GM18505 (cell line): ENCODE measurements at regions not wholly inside any gene's neighbourhood (a gene's known extent, or its start where the extent isn't known, plus 50 kb on each side); places are given as distances from the start of the nearest gene placed in this dataset.

Source experiments
- ATAC-seq: cut with Tn5 transposase; IDR thresholded peaks from one replicate; pipeline ENCODE4 v1.9.1; 2021; ENCODE audit not compliant: unreplicated experiment
- POLR2A ChIP-seq: IDR thresholded peaks from 4 replicates; pipeline ENCODE4 v1.6.1; 2011; ENCODE audit warnings: borderline replicate concordance; ENCODE audit not compliant: insufficient read depth, insufficient read length; ENCODE audit errors: extremely low read depth

DNA sequence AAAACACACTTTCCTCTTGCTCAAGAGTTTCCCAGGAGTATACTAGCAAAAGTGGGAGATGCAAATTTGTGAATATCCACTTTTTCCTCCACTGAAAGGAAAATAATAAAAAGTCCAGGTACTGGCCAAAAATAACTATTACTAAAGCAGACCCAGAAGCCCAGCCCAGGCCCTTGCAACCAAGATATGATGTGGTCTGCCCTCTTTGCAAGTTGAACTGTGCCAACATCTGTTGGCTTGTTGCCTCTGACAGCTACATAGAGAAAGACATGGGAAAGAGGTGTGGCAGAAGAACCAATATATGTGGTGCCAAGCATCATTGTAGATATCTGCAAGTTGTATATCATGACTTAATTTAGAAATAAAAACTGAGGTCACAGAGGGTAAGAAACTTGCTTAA is 78.4 kb upstream of the JAG1 start:
- ATAC-seq = no peak
- no peak for TF ChIP-seq POLR2A

DNA sequence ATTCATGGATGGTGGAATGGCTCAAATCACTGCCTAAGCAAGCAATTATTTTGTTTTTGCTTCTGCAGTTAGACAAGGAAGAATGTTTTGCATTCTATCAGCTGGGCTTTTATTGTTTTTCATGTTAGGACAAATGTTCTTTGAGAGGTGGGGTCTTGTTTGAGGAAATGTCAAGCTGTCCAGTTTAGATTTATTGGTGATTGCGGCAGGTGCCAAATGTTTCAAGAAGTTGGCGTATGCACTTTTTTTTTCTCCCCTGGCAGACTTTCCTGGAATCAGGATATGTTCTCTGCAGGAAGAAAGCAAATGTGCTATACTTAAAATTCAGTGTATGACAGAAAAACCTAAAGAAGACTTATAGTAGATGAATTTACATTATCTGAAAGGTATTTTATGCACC is 81.0 kb upstream of the JAG1 start:
- no peak for TF ChIP-seq POLR2A
- no peak for ATAC-seq

DNA sequence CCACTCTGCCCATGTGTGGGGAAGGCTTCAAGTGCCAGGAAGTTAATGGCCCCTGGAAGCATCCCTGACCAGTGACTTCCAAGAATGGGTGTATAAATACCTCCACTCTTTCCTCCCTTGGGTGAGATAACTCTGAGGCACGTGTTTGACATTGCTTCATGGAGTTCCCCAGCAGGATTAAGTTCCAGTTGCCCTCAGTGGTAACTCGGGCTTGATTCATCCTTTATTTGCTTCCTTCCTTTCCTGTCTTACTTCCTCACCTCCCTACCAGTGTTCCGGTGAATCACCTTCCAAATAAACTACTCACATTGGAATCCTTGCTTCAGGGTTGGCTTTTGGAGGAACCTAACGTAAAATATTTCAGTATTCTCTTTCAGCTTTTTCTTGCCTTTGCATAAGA is 84.6 kb upstream of the JAG1 start:
- no peak for ATAC-seq
- no peak for TF ChIP-seq POLR2A

DNA sequence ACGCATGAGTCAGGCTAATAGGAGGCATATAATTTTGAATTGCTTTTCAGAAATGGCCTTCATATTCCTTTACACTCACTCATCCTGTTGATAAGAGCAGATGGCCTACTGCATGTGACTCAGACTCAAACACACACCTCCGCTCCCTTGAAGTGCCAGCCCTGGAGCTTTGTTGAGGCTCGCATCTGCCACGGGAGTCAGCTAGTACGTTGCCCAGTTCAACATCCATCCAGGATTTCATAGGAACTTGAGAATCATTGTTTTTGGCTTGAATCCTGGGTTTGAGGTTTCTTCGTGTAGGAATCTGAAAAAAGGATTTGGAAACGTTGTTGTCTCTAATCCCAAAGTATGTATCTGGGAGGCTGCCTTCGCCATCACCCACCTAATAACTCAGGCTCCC is 87.4 kb upstream of the JAG1 start:
- ATAC-seq = no peak

DNA sequence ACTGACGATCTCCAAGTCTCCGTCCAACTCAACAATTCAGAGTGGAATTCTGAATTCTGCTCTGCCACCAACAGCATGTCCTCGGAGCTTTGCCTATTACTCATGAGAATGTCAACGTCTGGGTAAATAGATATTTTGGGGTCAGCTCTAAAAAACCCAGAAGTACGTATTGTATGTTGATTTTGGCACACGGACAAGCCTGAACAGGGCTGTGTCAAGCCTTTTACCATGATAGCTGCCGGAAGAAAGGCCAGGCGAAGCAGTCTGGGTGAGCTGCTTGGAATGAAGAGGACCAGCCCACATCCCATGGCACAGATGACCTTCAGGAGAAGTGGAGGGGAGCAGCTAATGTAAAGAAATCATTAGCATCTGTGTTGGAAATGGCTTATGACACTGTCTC is 88.0 kb upstream of the JAG1 start:
- no peak for ATAC-seq
- no peak for TF ChIP-seq POLR2A

More for the DNA sequence above, 87.4 kb upstream of the JAG1 start:
- TF ChIP-seq POLR2A = no peak

DNA sequence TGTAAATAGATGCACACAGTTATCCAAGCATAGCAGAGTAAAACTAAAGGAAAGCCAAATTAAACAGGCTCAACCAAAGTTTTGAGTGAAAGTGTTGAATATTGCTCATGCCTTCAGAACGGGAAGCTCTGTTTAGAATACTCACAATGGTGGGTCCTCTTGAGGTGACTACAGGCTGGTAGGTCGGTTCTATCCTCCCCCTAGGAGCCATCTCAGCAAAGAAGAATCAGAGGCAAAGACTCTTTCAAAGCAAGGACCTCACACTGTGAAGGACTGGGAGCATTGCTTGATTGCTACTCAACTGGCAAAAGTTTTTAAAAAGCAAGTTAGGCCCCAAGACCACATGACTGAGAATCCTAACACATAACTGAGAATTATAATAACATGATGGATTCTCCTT is 88.4 kb upstream of the JAG1 start:
- no peak for TF ChIP-seq POLR2A
- no peak for ATAC-seq

- ATAC-seq = no peak
- TF ChIP-seq POLR2A = no peak
These were observed 89.3 kb upstream of the JAG1 start for GRCh38 chr20:10763112-10763511.

- TF ChIP-seq POLR2A = no peak
- ATAC-seq = no peak
These were observed 95.9 kb upstream of the JAG1 start for GRCh38 chr20:10769700-10770099.

GRCh38 chr20:10770753-10771152 is 97.0 kb upstream of the JAG1 start:
- no peak for ATAC-seq
- no peak for TF ChIP-seq POLR2A

DNA sequence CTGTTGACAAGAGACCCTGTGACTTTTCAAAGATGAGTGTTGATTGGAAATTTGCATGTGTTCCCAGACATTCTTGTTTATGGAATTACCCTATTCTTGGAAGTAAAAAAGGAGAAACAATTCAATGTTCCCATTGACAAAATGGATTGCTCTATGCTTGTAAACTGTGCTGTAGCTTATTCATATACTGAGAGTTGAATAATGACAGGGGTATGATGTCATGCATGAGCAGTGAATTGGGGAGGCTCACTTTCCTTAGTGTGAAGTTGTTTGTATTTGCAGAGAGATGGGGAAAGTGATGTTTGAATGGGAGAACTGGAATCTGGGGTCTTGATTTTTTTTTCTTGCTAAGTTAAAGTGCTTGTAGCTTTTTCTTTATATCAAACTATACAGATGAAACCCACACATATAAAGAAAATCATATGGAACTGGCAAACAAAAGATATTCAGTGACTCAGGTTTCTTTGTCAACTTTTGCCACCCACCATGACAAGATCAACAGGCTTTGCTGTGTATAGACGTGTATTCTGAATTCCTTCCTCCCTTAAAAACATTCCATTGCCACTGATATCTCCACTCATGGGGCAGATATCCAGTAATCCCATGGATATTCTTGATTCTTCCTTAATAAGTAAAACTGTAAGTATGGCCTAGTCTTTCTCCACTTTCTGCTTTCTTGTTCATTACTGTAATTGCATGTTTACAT is 97.8 kb upstream of the JAG1 start:
- no peak for TF ChIP-seq POLR2A

DNA sequence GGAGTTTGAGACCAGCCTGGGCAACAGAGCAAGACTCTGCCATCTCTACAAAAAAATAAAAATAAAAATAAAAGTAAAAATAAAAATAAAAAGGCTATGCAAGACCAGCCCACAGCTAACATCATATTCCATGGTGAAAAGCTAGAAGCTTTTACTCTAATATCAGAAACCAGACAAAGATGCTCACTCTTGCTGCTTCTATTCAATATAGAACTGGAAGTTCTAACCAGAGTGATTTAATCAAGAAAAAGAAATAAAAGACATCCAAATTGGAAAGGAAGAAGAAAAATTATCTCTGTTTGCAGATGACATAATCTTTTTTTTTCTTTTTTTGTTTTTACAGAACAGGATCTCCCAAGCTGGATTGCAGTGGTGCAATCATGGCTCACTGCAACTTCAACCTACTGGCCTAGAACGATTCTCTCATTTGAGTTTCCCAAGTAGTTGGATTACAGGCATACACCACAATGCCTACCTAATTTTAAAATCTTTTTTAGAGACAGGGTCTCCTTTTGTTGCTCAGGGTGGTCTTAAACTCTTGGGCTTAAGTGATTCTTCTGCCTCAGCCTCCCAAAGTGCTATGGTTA is 100.7 kb upstream of the JAG1 start:
- ATAC-seq = no peak
- TF ChIP-seq POLR2A = no peak

More for the DNA sequence above, 97.8 kb upstream of the JAG1 start:
- no peak for ATAC-seq

GRCh38 chr20:10777710-10778109 is 103.9 kb upstream of the JAG1 start:
- no peak for ATAC-seq
- TF ChIP-seq POLR2A = no peak

DNA sequence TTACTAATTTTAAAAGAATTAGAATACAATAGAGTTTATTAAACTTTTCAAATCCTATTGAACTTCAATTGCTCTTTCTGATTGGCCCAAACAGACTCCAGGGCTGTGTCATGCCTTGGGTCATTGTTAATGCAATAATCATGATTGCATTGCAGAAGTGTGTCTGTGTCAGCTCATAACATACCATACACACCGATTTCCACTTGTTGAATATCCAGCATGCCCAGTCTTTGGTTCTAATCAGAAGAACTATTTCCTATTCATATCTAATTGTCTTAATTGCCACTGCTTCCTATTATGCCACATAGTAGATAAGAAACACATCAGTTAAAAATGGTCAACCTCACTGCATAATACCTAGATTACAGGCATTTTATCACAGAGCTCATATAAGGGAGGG is 106.1 kb upstream of the JAG1 start:
- no peak for TF ChIP-seq POLR2A

GRCh38 chr20:10780901-10781300 is 107.1 kb upstream of the JAG1 start:
- no peak for ATAC-seq
- no peak for TF ChIP-seq POLR2A

More for the DNA sequence above, 106.1 kb upstream of the JAG1 start:
- no peak for ATAC-seq

GRCh38 chr20:10781526-10781925 is 107.7 kb upstream of the JAG1 start:
- TF ChIP-seq POLR2A = no peak

DNA sequence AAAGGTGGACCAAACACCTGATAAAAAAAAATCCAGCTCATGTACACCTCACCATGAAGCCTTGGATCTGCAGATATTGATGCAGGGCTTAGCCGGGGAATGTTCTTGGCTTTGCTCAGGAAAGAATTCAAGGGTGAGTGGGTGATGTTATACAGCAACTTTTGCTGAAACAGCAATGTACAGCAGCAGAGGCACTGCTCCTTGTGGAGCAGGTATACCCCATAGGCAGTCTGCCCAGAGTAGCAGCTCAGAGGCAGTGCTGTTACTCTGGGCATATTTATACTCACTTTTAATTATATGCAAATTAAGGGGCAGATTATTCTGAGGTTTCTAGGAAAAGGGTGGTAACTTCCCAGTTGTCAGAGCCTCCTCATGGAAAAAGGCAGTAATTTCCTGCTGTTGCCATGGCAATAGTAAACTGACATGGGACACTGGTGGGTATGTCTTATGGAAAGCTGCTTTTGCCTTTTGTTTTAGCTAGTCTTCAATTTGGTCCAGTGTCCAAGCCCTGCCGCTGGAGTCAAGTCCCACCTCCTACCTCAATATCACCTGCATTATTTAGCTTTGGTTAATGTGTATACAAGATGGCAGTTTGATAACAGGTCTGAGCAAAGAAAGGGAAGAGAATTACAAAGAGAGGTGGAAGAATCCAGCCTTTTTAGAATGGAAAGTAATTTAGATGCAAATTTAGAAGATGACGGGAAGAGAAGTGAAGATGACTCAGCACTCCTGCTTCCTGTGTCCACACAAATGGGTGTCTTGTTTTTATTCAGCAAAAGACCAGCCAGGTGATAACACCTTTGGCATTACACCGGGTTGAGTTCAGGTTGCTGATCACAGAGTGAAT is 110.1 kb upstream of the JAG1 start:
- TF ChIP-seq POLR2A = no peak
- no peak for ATAC-seq

More at GRCh38 chr20:10781526-10781925, 107.7 kb upstream of the JAG1 start:
- ATAC-seq = no peak
